GM18951 (cell line): ENCODE measurements at regions not wholly inside any gene's neighbourhood (a gene's known extent, or its start where the extent isn't known, plus 50 kb on each side); places are given as distances from the start of the nearest gene placed in this dataset.

Source experiments
- POLR2A ChIP-seq: IDR thresholded peaks from 4 replicates; pipeline ENCODE4 v1.6.1; 2011; ENCODE audit warnings: mild to moderate bottlenecking; ENCODE audit not compliant: insufficient read length, insufficient read depth; ENCODE audit errors: extremely low read depth
- in situ Hi-C: fragments of 300-500 bp; cut with MboI; formaldehyde crosslinking; loops from one replicate; pipeline ENCODE4 v1.12.0; 2022; ENCODE audit warnings: low sequenced_read_pairs, mixed read lengths, inconsistent platforms; ENCODE audit not compliant: unreplicated experiment

GRCh38 chr7:15862016-15862780 lies 175.7 kb upstream of the MEOX2 start:
- in situ Hi-C loops: no loop called here
- no peak for TF ChIP-seq POLR2A

GRCh38 chr7:15860264-15860949 lies 173.9 kb upstream of the MEOX2 start:
- in situ Hi-C loops: no loop called here
- no peak for TF ChIP-seq POLR2A

GRCh38 chr7:15857026-15857425 lies 170.5 kb upstream of the MEOX2 start:
- TF ChIP-seq POLR2A: no peak
- in situ Hi-C loops: no loop called here

GRCh38 chr7:15856311-15856710 lies 169.8 kb upstream of the MEOX2 start:
- in situ Hi-C loops: no loop called here
- TF ChIP-seq POLR2A: no peak

GRCh38 chr7:15855525-15856109 lies 169.1 kb upstream of the MEOX2 start:
- TF ChIP-seq POLR2A: no peak
- in situ Hi-C loops: no loop called here

GRCh38 chr7:15854841-15855524 lies 168.5 kb upstream of the MEOX2 start:
- TF ChIP-seq POLR2A: no peak

GRCh38 chr7:15853832-15854470 lies 167.5 kb upstream of the MEOX2 start:
- TF ChIP-seq POLR2A: no peak
- in situ Hi-C loops: no loop called here

More at GRCh38 chr7:15854841-15855524, 168.5 kb upstream of the MEOX2 start:
- in situ Hi-C loops: no loop called here

GRCh38 chr7:15851201-15851600 lies 164.7 kb upstream of the MEOX2 start:
- in situ Hi-C loops: no loop called here
- no peak for TF ChIP-seq POLR2A

- TF ChIP-seq POLR2A: no peak
- in situ Hi-C loops: no loop called here
These were observed 162.4 kb upstream of the MEOX2 start for GRCh38 chr7:15848901-15849300.

- in situ Hi-C loops: no loop called here
- TF ChIP-seq POLR2A: no peak
These were observed 161.9 kb upstream of the MEOX2 start for GRCh38 chr7:15848362-15848761.

- in situ Hi-C loops: no loop called here
- no peak for TF ChIP-seq POLR2A
These were observed 159.4 kb upstream of the MEOX2 start for GRCh38 chr7:15845868-15846267.

GRCh38 chr7:15845461-15845860 lies 159.0 kb upstream of the MEOX2 start:
- TF ChIP-seq POLR2A: no peak
- in situ Hi-C loops: no loop called here
